ENCODE measurements at regions not wholly inside any gene's neighbourhood (a gene's known extent, or its start where the extent isn't known, plus 50 kb on each side); places are given as distances from the start of the nearest gene placed in this dataset.
A peak's percentile ranks its signal among the peaks of the same experiment; 100 is the strongest.

GRCh38 chr7:94335586-94335985 is 59.1 kb upstream of the COL1A2 start:
- Histone ChIP-seq H2AFZ (no peak overlapping the region), H3K4me3 (no peak overlapping the region), H3K79me2 (no peaks in the 10 kb centered on the region), H3K9me2 (replicated peaks; ENCODE audit: insufficient read depth) (no peaks in the 10 kb centered on the region), H3K4me1 (ENCODE audit: insufficient read depth) (no peaks in the 10 kb centered on the region), H3K36me3 (replicated peaks; ENCODE audit: insufficient read depth, low read depth) (no peaks in the 10 kb centered on the region), H3K27me3 (no peaks in the 10 kb centered on the region), H3K4me2 (no peak overlapping the region), H4K20me1 (ENCODE audit: insufficient read depth, poor library complexity, severe bottlenecking) (no peaks in the 10 kb centered on the region), H3K27ac (no peak overlapping the region), H3K9me3 (ENCODE audit: low read depth) (no peaks in the 10 kb centered on the region)
- 78% methylated on average over 1 of the region's 1 CpG for WGBS (ENCODE audit: low lambda C conversion rate, missing lambda C conversion rate)
- no peak for DNase-seq (ENCODE audit: low spot score)
- no peak for TF ChIP-seq EZH2 (IDR thresholded peaks at IDR 0.05; ENCODE audit: borderline replicate concordance)
- no peak for TF ChIP-seq EZH2phosphoT487 (IDR thresholded peaks at IDR 0.05; ENCODE audit: low read depth, severe bottlenecking, unreplicated experiment)
- TF ChIP-seq, protein P1, sequence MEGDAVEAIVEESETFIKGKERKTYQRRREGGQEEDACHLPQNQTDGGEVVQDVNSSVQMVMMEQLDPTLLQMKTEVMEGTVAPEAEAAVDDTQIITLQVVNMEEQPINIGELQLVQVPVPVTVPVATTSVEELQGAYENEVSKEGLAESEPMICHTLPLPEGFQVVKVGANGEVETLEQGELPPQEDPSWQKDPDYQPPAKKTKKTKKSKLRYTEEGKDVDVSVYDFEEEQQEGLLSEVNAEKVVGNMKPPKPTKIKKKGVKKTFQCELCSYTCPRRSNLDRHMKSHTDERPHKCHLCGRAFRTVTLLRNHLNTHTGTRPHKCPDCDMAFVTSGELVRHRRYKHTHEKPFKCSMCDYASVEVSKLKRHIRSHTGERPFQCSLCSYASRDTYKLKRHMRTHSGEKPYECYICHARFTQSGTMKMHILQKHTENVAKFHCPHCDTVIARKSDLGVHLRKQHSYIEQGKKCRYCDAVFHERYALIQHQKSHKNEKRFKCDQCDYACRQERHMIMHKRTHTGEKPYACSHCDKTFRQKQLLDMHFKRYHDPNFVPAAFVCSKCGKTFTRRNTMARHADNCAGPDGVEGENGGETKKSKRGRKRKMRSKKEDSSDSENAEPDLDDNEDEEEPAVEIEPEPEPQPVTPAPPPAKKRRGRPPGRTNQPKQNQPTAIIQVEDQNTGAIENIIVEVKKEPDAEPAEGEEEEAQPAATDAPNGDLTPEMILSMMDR (IDR thresholded peaks at IDR 0.05; ENCODE audit: poor library complexity) = no peak

DNA sequence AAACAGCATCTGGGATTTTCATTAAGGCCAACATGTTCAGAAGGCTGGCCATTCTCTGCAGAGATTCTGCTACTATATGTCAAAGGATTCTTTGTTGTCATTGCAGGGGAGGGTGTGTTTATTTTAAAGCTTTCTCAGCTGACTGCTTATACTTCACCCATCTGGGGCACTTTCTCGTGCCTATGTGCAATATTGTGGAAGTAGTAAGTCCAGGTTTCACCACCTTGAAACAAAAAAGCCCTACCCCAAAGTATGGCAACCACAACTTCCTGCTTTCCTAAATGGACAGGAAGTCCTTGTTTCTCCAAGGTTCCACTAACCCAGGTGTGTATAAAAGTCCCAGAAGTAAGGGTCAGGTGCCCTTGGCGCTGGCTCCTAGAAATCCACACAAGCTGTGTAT is 58.7 kb upstream of the COL1A2 start:
- H3K4me1 ChIP-seq (ENCODE audit: insufficient read depth) = no peaks in the 10 kb centered on the region
- H3K27ac ChIP-seq = no peak overlapping the region
- no peaks in the 10 kb centered on the region for H4K20me1 ChIP-seq (ENCODE audit: insufficient read depth, poor library complexity, severe bottlenecking)
- TF ChIP-seq EZH2phosphoT487 (IDR thresholded peaks at IDR 0.05; ENCODE audit: low read depth, severe bottlenecking, unreplicated experiment) (no peak), EZH2 (IDR thresholded peaks at IDR 0.05; ENCODE audit: borderline replicate concordance) (no peak)
- TF ChIP-seq, protein P1 (IDR thresholded peaks at IDR 0.05; ENCODE audit: poor library complexity) = no peak
- WGBS (ENCODE audit: low lambda C conversion rate, missing lambda C conversion rate) = 73% methylated on average over 2 of the region's 2 CpGs
- H3K4me2 ChIP-seq = no peak overlapping the region
- H3K27me3 ChIP-seq = no peaks in the 10 kb centered on the region
- no peaks in the 10 kb centered on the region for H3K9me3 ChIP-seq (ENCODE audit: low read depth)
- DNase-seq (ENCODE audit: low spot score) = no peak
- H3K9me2 ChIP-seq (replicated peaks; ENCODE audit: insufficient read depth) = no peaks in the 10 kb centered on the region
- no peaks in the 10 kb centered on the region for H3K79me2 ChIP-seq
- no peak overlapping the region for H2AFZ ChIP-seq
- no peaks in the 10 kb centered on the region for H3K36me3 ChIP-seq (replicated peaks; ENCODE audit: insufficient read depth, low read depth)
- no peak overlapping the region for H3K4me3 ChIP-seq

DNA sequence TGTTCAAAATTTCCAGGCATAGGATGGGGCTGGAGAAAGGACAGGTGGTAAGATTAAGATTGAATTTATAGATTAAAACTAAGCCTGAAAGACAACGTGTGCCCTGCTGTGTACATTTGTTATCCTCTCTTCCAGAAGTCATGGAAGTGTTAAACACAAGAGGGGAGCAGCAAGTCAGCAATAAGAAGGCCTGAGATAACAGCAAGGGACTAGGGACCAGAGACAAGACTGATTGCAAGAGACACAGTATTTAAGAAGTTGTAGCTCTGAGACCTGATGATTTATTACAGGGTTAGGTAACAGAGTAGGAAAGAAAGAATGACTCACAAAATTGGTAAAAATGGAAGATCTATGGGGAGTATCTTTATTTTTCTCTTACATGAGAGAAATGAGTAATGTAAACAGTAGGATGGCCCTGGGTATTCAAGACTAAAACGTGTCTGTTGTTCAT is 55.7 kb upstream of the COL1A2 start:
- Histone ChIP-seq H3K27ac (no peak overlapping the region), H3K27me3 (no peaks in the 10 kb centered on the region), H3K4me1 (ENCODE audit: insufficient read depth) (no peaks in the 10 kb centered on the region), H3K9me3 (ENCODE audit: low read depth) (no peaks in the 10 kb centered on the region), H3K4me3 (no peak overlapping the region), H3K9me2 (replicated peaks; ENCODE audit: insufficient read depth) (no peaks in the 10 kb centered on the region), H2AFZ (no peak overlapping the region), H3K36me3 (replicated peaks; ENCODE audit: insufficient read depth, low read depth) (no peaks in the 10 kb centered on the region), H4K20me1 (ENCODE audit: insufficient read depth, poor library complexity, severe bottlenecking) (no peaks in the 10 kb centered on the region), H3K4me2 (no peak overlapping the region), H3K79me2 (no peaks in the 10 kb centered on the region)
- WGBS (ENCODE audit: low lambda C conversion rate, missing lambda C conversion rate) = 29% methylated on average over 2 of the region's 2 CpGs
- TF ChIP-seq, protein P1 (IDR thresholded peaks at IDR 0.05; ENCODE audit: poor library complexity) = no peak
- TF ChIP-seq EZH2phosphoT487 (IDR thresholded peaks at IDR 0.05; ENCODE audit: low read depth, severe bottlenecking, unreplicated experiment) (no peak), EZH2 (IDR thresholded peaks at IDR 0.05; ENCODE audit: borderline replicate concordance) (no peak)
- no peak for DNase-seq (ENCODE audit: low spot score)

GRCh38 chr7:94344826-94345225 is 49.9 kb upstream of the COL1A2 start:
- Histone ChIP-seq H4K20me1 (ENCODE audit: insufficient read depth, poor library complexity, severe bottlenecking) (no peaks in the 10 kb centered on the region), H3K4me3 (no peak overlapping the region), H3K79me2 (no peaks in the 10 kb centered on the region), H3K9me2 (replicated peaks; ENCODE audit: insufficient read depth) (no peaks in the 10 kb centered on the region), H3K4me1 (ENCODE audit: insufficient read depth) (no peaks in the 10 kb centered on the region), H3K9me3 (ENCODE audit: low read depth) (no peaks in the 10 kb centered on the region), H3K4me2 (no peak overlapping the region), H3K27me3 (no peaks in the 10 kb centered on the region), H2AFZ (no peak overlapping the region), H3K27ac (peak overlapping the region; percentile 11), H3K36me3 (replicated peaks; ENCODE audit: insufficient read depth, low read depth) (no peaks in the 10 kb centered on the region)
- WGBS (ENCODE audit: low lambda C conversion rate, missing lambda C conversion rate) = 97% methylated on average over 1 of the region's 1 CpG
- TF ChIP-seq EZH2 (IDR thresholded peaks at IDR 0.05; ENCODE audit: borderline replicate concordance) (no peak), EZH2phosphoT487 (IDR thresholded peaks at IDR 0.05; ENCODE audit: low read depth, severe bottlenecking, unreplicated experiment) (no peak)
- TF ChIP-seq, protein P1 (IDR thresholded peaks at IDR 0.05; ENCODE audit: poor library complexity) = no peak
- no peak for DNase-seq (ENCODE audit: low spot score)

Measured in hepatocyte (in vitro differentiated cells).